HG02970 (cell line): ENCODE measurements at regions not wholly inside any gene's neighbourhood (a gene's known extent, or its start where the extent isn't known, plus 50 kb on each side); places are given as distances from the start of the nearest gene placed in this dataset.

Source experiments
- ATAC-seq: cut with Tn5 transposase; IDR thresholded peaks from one replicate; pipeline ENCODE4 v1.9.1; 2021; ENCODE audit warnings: mild to moderate bottlenecking, moderate library complexity, moderate number of reproducible peaks; ENCODE audit not compliant: unreplicated experiment, low FRiP score

DNA sequence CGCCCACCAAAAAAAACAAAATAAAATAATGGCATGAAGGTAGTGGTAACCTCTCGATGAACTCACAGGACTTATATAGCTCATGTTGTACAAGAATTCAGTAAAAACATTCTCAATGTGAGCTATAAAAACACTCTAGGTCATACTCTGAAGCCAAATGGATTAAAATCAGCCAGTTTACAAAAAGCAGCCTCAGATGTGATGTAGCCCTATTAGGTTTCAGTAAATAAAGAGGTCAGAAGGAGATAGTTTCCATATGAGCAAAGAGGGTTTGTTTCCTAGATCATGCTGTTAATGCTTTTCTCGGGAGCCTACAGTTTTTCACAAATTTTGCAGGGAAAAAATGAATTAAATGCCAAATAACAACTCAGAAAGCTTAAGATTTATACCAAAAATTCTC is 319.5 kb upstream of the HSF2 start:
- ATAC-seq, result no peak

DNA sequence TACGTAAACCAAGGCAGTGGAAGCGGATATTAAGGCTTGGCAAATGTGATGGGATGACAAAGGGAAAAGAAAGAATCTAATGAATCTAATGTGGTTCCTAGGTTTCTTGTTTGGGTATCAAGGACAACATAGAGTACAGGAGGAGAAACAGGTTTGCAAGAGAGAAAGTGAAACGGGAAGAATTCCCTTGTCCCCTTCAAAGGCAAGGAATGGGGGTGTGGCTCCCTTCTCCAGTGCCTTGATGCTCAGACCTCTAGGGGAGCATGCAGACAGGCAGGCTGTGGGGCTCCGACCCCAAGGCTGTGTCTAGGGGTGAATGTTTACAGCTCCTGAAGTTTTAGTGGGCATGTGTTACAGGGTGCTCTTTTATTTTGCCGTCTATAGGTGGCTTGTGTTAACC is 317.5 kb upstream of the HSF2 start:
- ATAC-seq, result no peak

DNA sequence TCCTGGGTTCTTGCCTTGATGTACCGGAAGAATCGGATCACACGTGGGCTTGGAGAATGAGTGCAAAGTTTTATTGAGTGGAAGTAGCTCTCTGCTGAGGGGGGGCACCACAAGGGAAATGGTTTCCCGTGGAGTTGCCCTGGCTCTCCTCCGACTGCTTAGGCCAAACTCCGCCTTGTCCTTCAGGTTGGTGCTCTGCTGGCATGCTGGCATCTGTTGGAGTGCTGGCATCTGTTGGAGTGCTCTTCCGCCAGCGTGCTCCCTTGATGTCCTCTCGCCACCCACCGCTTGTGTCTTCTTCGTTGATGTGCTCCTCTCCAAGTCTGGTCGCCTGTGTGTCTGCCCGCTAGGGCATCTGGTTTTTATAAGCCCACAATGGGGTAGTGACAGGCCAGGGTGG is 317.1 kb upstream of the HSF2 start:
- ATAC-seq, result no peak

GRCh38 chr6:122092366-122092765 is 307.1 kb upstream of the HSF2 start:
- no peak for ATAC-seq

DNA sequence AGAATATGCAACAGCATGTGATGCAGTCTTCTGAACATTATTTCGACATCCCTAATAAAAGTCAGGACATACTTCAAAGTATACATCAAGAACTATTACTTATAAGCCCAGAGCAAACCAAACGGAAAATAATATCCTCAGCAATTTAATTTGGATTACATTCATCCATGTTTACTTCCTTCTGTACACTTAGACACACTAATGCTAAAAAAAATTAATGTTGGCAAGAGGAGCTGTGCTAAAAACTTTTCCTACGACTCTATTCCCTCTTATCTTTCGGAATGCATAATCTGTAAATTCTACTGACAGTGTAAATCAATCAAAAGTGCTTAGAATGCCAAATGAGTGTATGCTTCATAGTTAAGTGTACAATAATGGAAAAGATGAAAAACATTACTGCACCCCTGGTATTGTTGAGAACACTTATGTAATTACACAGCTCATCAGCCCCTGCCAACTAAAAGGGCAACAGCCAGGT is 301.2 kb upstream of the HSF2 start:
- no peak for ATAC-seq

DNA sequence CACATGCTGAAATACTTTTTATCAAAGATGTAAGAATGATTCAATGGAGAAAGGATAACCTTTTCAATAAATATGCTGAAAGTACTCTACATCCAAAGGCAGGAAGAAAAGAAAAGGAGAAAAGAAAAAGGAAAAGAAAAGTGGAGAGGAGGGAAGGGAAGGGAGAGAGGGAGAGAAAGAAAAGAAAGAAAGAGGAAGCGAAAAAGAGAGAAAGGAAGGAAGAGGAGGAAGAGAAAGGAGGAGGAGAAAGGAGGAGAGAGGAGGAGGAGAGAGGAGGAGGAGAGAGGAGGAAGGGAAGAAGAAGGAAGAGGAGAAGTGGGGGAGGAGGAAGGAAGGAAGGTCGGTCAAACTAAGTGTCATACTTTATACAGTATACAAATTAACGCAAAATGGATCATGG is 297.4 kb upstream of the HSF2 start:
- no peak for ATAC-seq

DNA sequence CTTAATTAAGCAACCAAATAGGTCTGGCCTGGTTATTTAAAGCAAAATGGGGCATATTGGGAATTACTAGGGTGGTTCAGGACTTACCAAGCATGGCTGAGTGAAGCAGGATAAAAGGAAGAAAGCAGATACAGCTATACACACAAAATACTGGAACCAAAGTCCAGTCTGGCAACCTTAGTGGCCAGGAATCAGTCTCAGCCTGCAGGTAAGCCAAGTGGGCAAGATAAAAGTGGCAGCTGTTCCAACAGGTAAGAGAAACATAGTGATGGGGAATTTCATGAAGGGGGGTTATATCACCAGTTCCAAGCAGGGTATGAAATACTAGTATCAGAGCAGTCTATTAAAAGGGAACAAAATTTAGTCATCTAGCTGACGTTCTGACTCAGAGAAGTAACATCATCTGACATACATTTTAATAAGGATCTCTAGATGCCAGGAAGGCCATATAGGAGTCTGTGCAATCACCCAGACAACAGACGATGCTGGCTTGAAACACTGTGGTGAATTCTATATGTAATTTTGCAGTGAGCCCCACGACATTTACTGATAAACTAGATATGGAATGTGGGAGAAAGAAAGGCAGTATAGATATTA is 292.1 kb upstream of the HSF2 start:
- ATAC-seq, result no peak

DNA sequence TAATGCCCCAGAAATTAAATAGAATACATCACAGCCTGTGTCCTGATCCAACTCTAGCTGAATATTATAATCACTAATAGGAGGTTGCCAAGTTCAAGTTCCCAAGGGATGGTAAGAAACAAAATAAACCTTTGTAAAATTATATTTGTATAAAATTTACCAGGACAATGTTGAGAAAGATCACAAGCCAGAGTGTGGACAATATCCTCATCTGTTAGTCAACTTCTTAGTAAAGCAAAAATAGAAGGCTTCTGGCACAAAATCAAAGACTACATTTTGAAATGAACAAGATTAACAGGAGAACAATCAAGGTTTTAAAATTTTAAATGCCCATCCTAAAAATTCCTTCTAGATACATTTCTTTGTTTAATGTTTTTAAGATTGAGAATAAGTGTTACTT is 290.4 kb upstream of the HSF2 start:
- ATAC-seq, result no peak

DNA sequence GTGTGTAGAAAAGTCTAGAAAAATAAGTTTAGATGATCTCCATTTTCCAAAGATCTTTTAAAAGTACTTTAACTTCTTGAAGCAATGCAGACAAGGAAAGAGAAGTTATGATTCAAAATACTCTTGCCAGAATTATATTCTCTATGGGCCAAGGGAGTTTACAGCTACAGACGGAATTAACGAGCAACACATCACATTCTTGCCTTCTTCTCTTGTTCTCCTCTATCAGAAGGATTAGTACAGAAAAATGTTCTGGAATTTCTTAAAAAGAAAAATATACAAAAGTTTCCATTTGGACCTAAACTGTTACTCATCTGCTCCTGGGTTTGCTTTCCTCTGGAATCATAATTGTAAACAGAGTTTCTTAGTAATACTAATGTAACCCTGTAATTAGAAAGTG is 284.7 kb upstream of the HSF2 start:
- ATAC-seq, result no peak

GRCh38 chr6:122116119-122116834 is 283.2 kb upstream of the HSF2 start:
- ATAC-seq, result no peak

DNA sequence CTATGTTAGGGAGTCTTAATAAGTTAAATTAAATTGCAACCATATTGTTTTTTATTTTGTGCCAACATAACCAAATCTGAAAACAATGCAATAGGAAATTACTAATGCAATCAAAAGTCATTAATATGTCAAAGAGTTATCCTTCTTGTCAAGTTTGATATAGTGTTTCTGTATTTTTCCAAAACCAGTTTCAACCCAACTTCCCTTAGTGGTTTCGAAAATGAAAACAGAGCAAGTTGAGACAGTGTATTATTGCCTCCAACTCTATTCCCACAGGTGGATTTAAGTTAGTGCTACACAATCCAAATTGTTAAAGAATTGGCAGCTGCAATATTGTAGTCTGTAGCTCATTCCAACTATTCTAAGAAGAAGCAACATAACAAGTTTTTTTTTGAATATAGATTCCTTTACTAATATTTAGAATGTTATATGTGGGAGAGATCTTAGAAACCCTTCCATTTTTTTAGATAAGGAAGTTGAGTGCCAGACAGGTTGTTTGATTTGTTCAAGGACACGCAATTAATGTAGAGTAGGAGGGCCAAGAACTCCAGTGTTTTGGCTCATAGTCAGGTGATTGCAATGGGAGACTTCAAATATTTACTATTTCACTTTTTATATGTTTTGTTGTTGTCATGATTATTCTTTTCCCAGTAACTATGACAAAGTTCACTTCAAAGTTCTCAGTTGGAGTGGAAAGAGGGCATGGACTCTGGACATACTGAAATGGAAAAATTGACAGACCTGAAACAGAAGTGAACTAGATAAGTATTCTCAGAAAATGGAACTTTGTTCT is 282.4 kb upstream of the HSF2 start:
- ATAC-seq, result no peak

DNA sequence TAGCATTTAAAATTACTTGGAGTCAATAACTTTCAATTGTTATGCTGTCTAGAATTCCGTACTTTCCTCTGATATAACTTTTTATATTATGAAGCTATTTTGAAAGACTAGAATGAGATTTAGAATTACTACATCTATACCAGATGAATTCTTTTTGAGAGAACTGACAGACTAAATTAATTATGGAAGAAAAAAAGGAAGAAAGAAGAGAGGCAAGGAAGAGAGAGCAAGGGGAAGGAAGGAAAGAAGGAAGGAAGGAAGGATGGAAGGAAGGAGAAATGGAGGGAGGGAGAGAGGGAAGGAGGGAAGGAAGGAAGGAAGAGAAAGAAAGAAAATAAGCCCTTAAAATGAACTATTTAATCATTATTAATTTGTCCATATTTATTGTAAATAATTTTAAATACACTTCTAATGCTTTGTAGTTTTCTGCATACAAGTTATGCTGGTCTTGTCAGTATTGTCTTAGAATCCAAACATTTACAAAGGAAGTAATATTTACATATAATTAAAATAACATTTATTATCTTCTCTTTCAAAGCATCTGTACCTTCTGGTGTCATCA is 280.4 kb upstream of the HSF2 start:
- no peak for ATAC-seq

DNA sequence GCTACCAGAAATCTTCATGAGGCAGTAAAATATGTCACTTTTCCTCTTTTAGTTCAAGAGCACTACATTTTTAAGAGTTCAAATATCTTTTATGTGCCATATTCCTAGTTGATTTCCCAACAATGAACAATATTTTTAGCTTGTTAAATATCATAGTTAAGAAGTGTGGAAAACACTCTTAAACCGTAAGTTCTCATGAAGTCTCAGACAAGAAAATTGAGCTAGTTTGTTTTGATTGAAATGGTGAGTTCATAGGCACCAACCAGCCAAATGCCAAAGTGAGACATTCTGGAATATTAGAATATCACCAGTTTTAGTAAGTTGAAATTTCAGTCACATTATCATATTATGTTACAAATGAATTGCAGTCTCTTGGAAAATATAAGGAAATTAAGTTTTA is 277.2 kb upstream of the HSF2 start:
- ATAC-seq, result no peak

DNA sequence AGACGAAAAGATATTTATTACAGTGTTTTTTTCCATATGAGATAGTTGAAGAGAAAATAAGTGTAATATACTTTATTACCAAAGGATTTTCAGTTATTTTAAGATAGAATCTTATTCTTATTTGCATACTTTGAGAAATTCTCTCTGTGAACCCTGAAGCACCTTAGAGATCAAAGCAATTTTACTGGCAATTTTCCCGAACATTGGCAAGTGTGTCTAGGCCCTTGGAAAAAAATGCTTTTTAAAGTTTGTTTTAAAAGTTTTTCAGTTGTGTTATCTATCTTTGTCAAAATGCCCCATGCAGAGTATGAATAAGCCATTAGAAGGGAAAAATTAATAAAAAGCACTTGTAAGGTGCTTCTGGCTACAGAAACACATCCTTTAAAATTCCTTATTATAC is 276.8 kb upstream of the HSF2 start:
- ATAC-seq, result no peak

GRCh38 chr6:122124908-122125307 is 274.5 kb upstream of the HSF2 start:
- no peak for ATAC-seq

DNA sequence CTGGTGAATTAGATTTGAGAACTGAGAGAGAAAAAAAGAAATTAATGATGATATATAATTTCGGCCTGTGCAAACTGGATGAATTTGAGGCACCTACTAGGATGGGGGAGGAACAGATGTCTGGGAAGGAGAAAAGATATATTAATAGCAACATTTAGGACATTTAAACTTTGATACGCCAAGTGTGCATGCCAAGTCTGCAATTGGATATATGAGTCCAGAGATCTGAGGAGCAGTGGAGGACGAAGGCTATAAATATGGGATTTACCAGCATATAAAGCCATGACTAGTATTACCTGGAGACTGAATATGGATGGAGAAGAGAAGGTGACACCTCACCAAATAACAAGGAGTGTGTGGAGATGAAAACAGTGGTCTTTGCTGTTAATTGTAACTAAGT is 272.6 kb upstream of the HSF2 start:
- ATAC-seq, result no peak

DNA sequence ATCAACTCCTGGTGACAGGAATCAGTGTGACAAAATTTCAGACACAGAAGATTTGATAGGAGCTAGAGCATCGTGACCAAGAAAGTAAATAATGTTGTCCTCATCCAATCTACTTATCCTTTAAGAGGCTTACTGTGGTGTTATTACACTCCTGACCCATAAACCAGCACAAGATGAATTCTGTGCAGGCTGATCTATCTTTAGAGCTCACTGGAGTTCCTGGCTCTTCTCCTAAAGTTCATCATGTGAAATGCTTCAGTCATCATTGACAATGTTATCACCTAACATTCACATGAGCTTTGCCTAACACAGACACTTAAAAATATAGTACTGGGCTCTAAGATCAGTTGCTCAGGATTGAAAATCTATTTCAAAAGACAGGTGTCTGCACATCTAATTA is 271.0 kb upstream of the HSF2 start:
- ATAC-seq, result no peak

DNA sequence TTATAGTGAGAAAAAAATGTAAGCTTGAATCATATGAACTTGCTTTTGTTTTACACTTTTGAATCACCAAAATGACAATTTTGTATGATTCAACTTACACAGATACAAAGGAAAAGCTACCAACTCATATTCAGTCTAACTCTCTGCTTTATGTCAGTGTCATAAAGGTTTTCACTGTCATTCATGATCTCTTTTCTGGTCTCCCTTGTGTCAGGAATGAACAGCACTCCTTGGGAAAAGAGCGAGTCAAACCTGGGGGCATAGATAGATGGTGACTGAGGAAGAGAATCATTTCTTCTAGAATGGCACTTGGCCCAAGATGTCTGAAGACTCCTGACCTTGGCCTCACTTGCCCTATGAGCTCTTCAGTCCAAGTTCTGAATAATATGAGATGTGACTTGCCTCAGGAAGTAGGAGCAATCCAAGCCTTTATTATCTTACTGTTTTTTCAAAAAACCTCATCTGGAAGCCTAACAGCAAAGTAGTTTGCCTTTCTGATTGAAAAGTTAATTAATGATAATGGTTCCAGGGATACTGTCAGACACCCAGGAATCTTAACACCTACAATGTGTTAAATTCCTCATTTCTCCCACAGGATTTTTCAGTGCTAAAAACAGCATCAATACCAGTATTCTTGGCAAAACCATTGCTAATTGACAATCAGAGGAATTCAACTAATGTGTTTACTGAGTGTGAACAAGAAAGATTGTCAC is 270.0 kb upstream of the HSF2 start:
- no peak for ATAC-seq

- no peak for ATAC-seq
These were observed 269.5 kb upstream of the HSF2 start for GRCh38 chr6:122130026-122130348.

DNA sequence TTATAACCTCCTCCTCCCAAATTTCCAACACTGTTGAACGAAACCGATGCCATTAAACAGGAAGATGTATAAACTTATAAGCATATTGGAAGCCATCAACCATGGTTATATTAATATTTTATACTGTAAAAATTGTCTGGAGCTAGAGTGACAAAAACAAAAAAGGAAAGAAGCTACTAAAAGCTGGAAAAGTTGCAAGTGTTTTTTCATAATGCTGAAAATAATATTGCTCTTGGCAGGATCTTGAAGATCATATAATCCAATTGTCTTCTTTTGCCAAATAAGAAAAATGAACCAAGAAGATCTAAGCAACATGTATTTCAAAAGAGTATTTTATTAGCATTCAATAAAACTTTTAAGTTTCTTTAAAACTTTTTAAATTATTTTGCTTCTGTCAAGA is 268.9 kb upstream of the HSF2 start:
- no peak for ATAC-seq

- no peak for ATAC-seq
These were observed 263.1 kb upstream of the HSF2 start for GRCh38 chr6:122136386-122136785.
